PC-3 (cell line): ENCODE measurements at regions not wholly inside any gene's neighbourhood (a gene's known extent, or its start where the extent isn't known, plus 50 kb on each side); places are given as distances from the start of the nearest gene placed in this dataset.

Source experiments
- ATAC-seq: fragments of 200-7000 bp; cut with Tn5 transposase; 2 replicates; pipeline ENCODE4 v1.9.1; 2020; ENCODE audit warnings: mild to moderate bottlenecking, moderate library complexity
- BruUV-seq: library from RNA; stranded (reverse); fragments of 400-500 nt; replicated peaks from 2 replicates; lab custom pipeline; 2021; lab: Mats Ljungman, UMichigan
- CTCF ChIA-PET: fragments of 300-600 bp; sonication (Branson Sonifier 250); formaldehyde crosslinking; loops from one replicate; lab custom pipeline; 2022; ENCODE audit warnings: antibody characterized with exemption; lab: Charles Lee
- POLR2A ChIA-PET: fragments of 300-600 bp; sonication (Branson Sonifier 250); formaldehyde crosslinking; loops from one replicate; lab custom pipeline; 2022; ENCODE audit warnings: antibody characterized with exemption; ENCODE audit not compliant: unreplicated experiment; lab: Charles Lee
- DNase-seq: peaks from one replicate; pipeline ENCODE4 v3.0.0-alpha.2; 2015
- H2AFZ ChIP-seq: fragments of 300-600 bp; sonication (generic); 2 replicates; pipeline ENCODE4 v1.6.0; 2016; ENCODE audit warnings: antibody characterized with exemption, low read length
- H3F3A ChIP-seq: fragments of 300-600 bp; sonication (generic); one replicate; pipeline ENCODE4 v1.6.0; 2017; ENCODE audit warnings: antibody characterized with exemption, low read length, control low read depth, mild to moderate bottlenecking; ENCODE audit not compliant: unreplicated experiment
- H3K27ac ChIP-seq: fragments of 300-600 bp; sonication (generic); 2 replicates; pipeline ENCODE4 v1.5.1; 2016; ENCODE audit warnings: mild to moderate bottlenecking, low read length
- H3K27me3 ChIP-seq: fragments of 300-600 bp; sonication (generic); 2 replicates; pipeline ENCODE4 v1.6.1; 2016; ENCODE audit warnings: low read length, mixed read lengths
- H3K36me3 ChIP-seq: fragments of 300-600 bp; sonication (generic); 2 replicates; pipeline ENCODE4 v1.6.1; 2016; ENCODE audit warnings: low read depth, mixed run types, low read length, mixed read lengths
- H3K4me1 ChIP-seq: fragments of 300-600 bp; sonication (generic); 2 replicates; pipeline ENCODE4 v1.5.1; 2016; ENCODE audit warnings: low read length; ENCODE audit not compliant: insufficient read depth
- H3K4me2 ChIP-seq: fragments of 300-600 bp; sonication (generic); 2 replicates; pipeline ENCODE4 v1.6.0; 2016; ENCODE audit warnings: low read length
- H3K4me3 ChIP-seq: fragments of 300-600 bp; sonication (generic); 2 replicates; pipeline ENCODE4 v1.5.1; 2016; ENCODE audit warnings: mild to moderate bottlenecking, low read length, mixed read lengths
- H3K79me2 ChIP-seq: fragments of 300-600 bp; sonication (generic); 2 replicates; pipeline ENCODE4 v1.6.1; 2017; ENCODE audit warnings: low read length, mixed read lengths
- H3K9ac ChIP-seq: fragments of 300-600 bp; sonication (generic); 2 replicates; pipeline ENCODE4 v1.6.0; 2016; ENCODE audit warnings: mild to moderate bottlenecking, low read length
- H3K9me2 ChIP-seq: fragments of 300-600 bp; sonication (generic); replicated peaks from 2 replicates; pipeline ENCODE4 v1.6.1; 2016; ENCODE audit warnings: mixed run types, low read length, mixed read lengths
- H3K9me3 ChIP-seq: fragments of 300-600 bp; sonication (generic); 2 replicates; pipeline ENCODE4 v1.6.1; 2016; ENCODE audit warnings: low read length, mixed read lengths
- H4K20me1 ChIP-seq: fragments of 300-600 bp; sonication (generic); 2 replicates; pipeline ENCODE4 v1.6.1; 2016; ENCODE audit warnings: low read length, mixed read lengths
- CTCF ChIP-seq: fragments of 300-600 bp; sonication (generic); conservative IDR thresholded peaks from 2 replicates; pipeline ENCODE4 v1.5.1; 2017; ENCODE audit warnings: antibody characterized with exemption, low read depth, mild to moderate bottlenecking, low read length
- EZH2 ChIP-seq: fragments of 300-600 bp; sonication (generic); IDR thresholded peaks from one replicate; pipeline ENCODE4 v1.6.1; 2017; ENCODE audit warnings: antibody characterized with exemption, mild to moderate bottlenecking, low read length; ENCODE audit not compliant: unreplicated experiment
- EZH2phosphoT487 ChIP-seq: fragments of 300-600 bp; sonication (generic); IDR thresholded peaks from 2 replicates; pipeline ENCODE4 v1.6.1; 2018; ENCODE audit warnings: mild to moderate bottlenecking, antibody characterized with exemption, low read length, borderline replicate concordance
- intact Hi-C: fragments of 100-400 bp; cut with micrococcal nuclease; formaldehyde crosslinking; loops from 2 replicates; pipeline ENCODE4 v1.9.0; 2023

- Histone ChIP-seq H3K9ac (no peak overlapping the region), H3K4me1 (no peaks in the 10 kb centered on the region), H3K9me3 (peaks cover 33% of the 10 kb centered on the region; the same call in 1 of the 2 replicates), H4K20me1 (no peaks in the 10 kb centered on the region), H3K27me3 (no peaks in the 10 kb centered on the region), H3K79me2 (no peaks in the 10 kb centered on the region), H3F3A (no peaks in the 10 kb centered on the region), H2AFZ (no peak overlapping the region), H3K4me2 (no peak overlapping the region), H3K36me3 (no peaks in the 10 kb centered on the region), H3K27ac (no peak overlapping the region), H3K4me3 (no peak overlapping the region), H3K9me2 (no peaks in the 10 kb centered on the region)
- ChIA-PET POLR2A (no interaction called here), CTCF (no interaction called here)
- BruUV-seq = no TSS peak
- intact Hi-C loops = no loop called here
- TF ChIP-seq EZH2 (no peak), EZH2phosphoT487 (no peak), CTCF (no peak)
- no peak for DNase-seq
- no peak for ATAC-seq
Measured at GRCh38 chr3:3340526-3340925, 161.0 kb upstream of the CRBN start.

- intact Hi-C loops = no loop called here
- CTCF ChIA-PET = no interaction called here
Measured at GRCh38 chr3:3335903-3336302, 156.4 kb upstream of the CRBN start.

GRCh38 chr3:3334491-3334890 is 155.0 kb upstream of the CRBN start:
- no peaks in the 10 kb centered on the region for H3K79me2 ChIP-seq
- ChIA-PET POLR2A (no interaction called here), CTCF (no interaction called here)
- TF ChIP-seq CTCF (no peak), EZH2phosphoT487 (no peak), EZH2 (no peak)
- H3K4me1 ChIP-seq = no peaks in the 10 kb centered on the region
- no peak overlapping the region for H3K9ac ChIP-seq
- BruUV-seq = no TSS peak
- intact Hi-C loops = no loop called here
- H3K9me2 ChIP-seq = no peaks in the 10 kb centered on the region
- no peak overlapping the region for H3K4me3 ChIP-seq
- H3K27me3 ChIP-seq = no peaks in the 10 kb centered on the region
- no peak overlapping the region for H2AFZ ChIP-seq
- peaks cover 43% of the 10 kb centered on the region for H3K9me3 ChIP-seq
- H3K36me3 ChIP-seq = no peaks in the 10 kb centered on the region
- H3K4me2 ChIP-seq = no peak overlapping the region
- no peak overlapping the region for H3K27ac ChIP-seq
- no peaks in the 10 kb centered on the region for H3F3A ChIP-seq
- H4K20me1 ChIP-seq = no peaks in the 10 kb centered on the region
- DNase-seq (no peak), ATAC-seq (no peak)

More at GRCh38 chr3:3335903-3336302, 156.4 kb upstream of the CRBN start:
- Histone ChIP-seq H3K9me3 (peaks cover 42% of the 10 kb centered on the region), H4K20me1 (no peaks in the 10 kb centered on the region), H3K9me2 (no peaks in the 10 kb centered on the region), H3K27ac (no peak overlapping the region), H3F3A (no peaks in the 10 kb centered on the region), H3K79me2 (no peaks in the 10 kb centered on the region), H3K4me1 (no peaks in the 10 kb centered on the region), H3K36me3 (no peaks in the 10 kb centered on the region), H2AFZ (no peak overlapping the region), H3K9ac (no peak overlapping the region), H3K4me3 (no peak overlapping the region), H3K27me3 (no peaks in the 10 kb centered on the region), H3K4me2 (no peak overlapping the region)
- no TSS peak for BruUV-seq
- ATAC-seq (no peak), DNase-seq (no peak)
- no peak for TF ChIP-seq EZH2
- TF ChIP-seq CTCF = no peak
- no peak for TF ChIP-seq EZH2phosphoT487
- POLR2A ChIA-PET = no interaction called here
